ENCODE measurements at regions not wholly inside any gene's neighbourhood (a gene's known extent, or its start where the extent isn't known, plus 50 kb on each side); places are given as distances from the start of the nearest gene placed in this dataset.

- no peak for TF ChIP-seq POLR2AphosphoS5 (IDR thresholded peaks at IDR 0.05)
- no peak for TF ChIP-seq EP300 (IDR thresholded peaks at IDR 0.05)
- no peak for TF ChIP-seq CTCF (IDR thresholded peaks at IDR 0.05)
Observed at GRCh38 chr20:58056021-58056591, 172.3 kb downstream of the ANKRD60 start.
